Fibroblast of the conjunctiva (primary cell): ENCODE measurements at regions not wholly inside any gene's neighbourhood (a gene's known extent, or its start where the extent isn't known, plus 50 kb on each side); places are given as distances from the start of the nearest gene placed in this dataset.
A peak's percentile ranks its signal among the peaks of the same experiment; 100 is the strongest.
"Not testable (repeated sequence)": the region's sequence is repeated elsewhere in the genome, so short reads cannot be mapped to it uniquely, and the experiment has no call there.

Experiments
- DNase-seq: peaks from one replicate; pipeline ENCODE4 v3.0.0-alpha.2; 2010; ENCODE audit warnings: low read depth

DNA sequence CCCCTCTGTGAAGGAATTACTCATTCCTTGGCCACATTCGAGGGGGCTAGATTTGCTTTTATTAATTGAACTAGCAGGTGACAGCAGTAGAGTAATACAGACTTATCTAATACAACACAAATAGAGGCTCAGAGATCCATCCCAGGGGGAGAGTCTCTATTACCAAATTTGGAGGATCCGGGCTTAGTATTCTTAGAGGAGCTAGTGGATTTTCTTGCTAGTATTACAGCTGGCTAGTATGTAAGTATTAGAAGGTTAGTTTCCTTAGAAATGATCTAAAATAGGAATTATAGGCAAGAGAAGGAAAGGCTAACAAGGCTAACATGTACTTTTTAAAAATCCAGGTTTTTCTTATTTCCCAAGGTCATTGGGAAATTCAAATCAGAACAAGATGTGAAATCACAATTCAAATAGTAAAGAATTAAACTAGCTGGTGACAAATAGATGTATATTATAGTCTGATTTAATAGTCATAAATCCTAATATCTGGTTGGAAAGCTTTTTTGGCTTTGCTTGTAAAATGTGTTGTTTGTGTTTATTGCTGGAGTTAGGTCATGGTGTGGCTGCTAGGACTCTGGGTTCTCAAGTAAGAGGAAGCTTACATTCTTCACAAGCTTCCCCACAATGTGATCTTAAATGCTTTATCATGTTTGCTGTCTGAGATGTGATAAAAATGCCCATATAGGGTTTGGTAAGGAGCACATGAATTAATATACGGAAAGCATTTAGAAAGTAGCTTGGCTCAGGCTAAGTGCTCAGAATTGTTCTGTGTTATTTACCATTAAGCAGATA lies 160.4 kb upstream of the MPDZ start:
- no peak for DNase-seq

DNA sequence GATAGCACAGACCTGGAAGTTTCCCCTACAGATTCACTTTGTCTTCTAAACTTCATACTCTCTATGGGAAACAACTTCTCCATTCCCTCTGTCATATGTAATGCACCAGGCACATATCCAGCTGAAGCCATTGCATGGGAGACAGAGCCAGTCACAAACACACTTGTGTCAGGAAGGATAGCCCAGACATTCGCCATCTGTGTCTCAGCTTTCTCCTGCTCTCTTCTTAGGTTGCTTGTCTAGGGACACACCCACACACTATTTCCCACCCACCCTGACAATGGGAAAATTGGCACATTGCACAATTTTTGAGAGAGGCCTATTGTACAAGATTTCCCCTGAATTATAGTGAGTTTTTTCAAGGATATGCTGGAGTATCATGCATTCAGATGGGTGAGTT lies 158.4 kb upstream of the MPDZ start:
- DNase-seq, result no peak

DNA sequence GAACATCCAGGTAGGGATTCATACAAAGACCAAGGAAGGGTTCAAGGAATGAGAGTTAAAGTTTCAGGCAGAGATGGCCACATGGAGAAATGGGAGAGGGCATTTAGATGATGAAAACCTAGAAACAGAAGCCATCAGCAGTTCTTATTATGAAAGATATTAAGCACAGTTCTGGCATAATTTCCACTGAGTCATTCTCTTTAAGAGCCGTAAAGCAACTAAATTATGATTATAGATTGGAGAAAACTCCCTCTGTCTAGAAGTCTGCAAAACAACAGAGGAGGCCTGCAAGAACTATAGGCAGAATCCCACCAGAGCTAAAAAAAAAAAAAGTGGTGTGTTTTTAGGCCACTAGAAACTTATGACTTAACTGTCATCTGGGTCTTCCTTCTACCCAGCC lies 157.1 kb upstream of the MPDZ start:
- DNase-seq, result no peak

DNA sequence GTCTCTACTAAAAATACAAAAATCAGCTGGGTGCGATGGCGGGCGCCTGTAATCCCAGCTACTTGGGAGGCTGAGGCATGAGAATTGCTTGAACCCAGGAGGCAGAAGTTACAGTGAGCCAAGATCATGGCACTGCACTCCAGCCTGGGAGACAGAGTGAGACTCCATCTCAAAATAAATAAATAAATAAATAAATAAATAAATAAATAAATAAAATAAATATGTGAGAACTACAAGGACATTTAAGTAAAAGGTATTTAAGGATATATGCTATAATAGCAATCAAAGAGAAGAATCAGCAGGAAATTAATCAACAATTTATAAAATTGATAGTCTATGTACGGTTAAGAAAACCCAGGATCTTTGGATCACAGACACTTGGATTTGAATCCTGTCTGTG lies 154.0 kb upstream of the MPDZ start:
- not testable (repeated sequence) for DNase-seq

DNA sequence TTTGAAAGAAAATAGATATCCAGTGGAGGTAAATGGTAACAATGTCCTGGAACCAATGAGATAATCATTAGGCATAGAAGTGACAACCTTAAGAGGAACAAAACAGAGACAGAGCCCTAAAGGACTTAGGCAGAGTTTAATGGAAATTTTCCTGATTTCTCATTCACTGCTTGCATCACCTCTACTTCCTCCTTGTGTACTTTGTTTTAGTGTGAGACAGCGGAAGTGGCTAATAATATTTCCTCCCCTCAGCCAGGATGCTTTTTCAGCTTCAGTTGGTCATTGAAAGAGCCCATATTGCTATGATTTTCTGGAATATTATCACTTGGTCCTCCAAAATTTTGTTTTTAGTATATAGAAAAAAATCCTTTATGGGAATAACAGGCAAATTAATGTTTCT lies 153.4 kb upstream of the MPDZ start:
- DNase-seq, result no peak

DNA sequence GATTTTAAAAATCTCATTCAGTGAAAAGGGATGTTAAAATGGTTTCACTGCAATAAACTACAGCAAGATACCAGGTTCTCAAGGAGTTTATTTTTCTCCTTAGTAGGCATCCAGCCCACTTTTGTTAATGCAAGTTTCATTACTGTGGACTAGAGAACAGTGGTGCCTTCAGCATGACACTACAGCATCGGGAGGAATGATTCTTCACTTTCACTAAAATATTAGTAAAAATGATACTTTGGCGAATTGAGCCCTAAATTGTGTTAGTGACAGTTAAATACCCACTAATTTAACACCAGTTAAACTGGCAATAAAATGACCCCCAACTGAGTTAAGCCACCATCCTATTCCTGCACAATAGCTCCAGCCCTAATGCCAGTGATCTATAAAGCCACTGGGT lies 152.2 kb upstream of the MPDZ start:
- no peak for DNase-seq

DNA sequence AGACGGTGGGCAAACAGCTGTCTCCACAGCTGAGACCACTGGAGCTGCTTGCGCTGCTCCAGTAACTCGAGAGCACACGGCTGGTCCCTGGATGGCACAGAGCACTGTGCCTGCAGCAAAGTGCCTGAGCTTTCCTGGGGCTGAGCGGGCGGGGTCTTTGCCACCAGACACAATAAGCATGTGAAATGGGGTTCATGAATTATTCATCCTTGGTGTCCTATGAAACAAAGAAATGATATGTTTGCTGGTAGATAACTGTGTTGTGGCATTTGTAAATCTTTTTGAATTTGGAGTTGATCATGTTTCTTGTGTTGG lies 151.7 kb upstream of the MPDZ start:
- DNase-seq, result no peak

DNA sequence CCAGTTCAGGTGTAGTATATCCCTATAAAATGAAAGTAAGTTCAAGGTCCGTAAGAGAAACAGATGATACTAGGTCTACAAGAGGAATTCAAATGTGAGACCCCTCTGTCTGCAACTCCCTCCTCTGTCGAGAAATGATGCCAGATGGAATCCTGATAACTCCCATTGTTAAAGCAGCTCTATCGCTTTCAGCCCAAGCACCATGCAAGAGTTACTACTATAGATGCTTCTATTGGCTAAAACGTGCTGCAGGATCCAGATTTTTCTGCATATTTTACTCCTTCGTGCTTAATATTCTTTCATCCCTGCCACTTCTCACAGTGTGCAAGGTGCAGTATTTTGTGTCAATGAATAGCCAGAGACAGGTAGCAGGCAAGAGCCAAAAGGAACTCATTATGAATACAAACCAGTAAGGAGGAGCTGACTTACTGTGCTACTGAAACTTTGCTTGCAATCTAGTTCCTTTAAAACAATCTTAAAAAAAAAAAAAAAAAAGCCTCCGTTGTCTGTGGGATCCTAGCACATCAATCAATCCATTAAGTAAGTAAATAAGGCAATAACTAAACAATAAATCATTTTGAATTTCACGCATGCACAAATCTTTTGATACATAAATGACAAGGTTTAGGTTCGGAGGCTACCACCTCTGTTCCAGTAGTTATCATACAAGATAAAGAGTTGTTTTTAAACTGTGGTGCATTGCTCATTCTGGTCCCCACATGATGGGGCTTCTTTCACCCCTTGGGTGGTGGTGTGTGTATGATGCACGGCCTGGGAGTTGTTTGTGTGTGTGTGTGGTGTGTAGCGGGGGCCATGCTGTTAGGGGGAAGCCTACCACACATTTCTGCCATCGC lies 151.1 kb upstream of the MPDZ start:
- DNase-seq, result no peak

DNA sequence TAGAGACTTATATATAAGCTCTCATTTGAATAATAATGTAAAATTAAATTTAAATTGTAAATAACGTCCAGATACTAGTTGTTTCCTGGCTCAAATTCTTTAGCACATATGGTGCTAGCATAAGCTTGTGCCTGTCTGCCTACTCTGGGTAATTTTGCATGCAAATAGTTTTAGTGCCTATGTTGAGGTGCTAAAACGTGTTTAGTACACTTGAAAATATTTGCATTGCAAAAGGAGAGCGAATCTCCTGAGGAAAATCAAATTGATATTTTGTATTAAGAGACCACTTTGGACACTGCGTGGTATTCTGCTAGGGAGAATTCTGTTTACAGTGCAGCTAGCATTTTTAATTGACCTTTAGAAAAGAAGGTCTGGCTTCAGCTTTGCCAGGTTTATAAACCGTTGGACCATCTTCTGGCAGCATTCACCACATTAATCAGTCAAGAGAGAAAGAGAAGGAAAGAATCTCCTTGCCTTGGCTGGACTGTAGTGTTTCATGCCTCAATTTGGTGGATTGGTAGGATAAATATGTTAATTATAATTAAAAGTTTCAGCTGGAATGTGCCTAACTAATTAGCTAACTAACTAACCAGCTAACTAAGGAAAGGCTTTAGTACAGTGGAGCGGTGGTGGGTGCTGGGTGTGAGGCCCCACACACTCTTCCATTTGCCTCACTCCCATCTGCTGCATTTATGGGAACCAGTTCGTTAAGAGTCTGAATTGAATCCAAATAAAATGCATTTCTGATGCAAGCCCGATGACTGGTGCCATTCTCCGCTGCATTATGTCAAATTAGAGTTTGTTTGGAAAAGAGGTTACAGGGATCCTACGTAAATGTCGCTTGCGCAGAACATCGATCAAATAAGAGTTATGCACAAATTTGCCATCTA lies 150.1 kb upstream of the MPDZ start:
- no peak for DNase-seq

DNA sequence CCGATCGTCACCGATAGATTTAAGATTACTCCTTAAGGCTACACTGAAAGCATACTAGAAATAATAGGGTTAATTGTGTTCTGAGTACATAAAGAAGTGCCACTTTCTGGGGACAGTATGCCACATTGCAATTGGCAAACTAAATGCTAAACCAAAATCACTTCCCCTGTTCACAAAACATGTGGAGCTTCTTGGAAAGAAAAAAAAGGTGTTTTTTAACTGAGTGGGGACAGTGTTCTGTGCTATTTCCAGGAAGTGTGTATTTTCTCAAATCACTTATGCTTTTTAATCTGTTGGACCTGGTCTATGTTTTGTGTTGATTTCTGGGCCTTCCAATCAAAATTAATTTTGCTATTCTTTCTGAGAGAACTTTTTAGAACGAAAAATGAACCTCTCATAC lies 149.3 kb upstream of the MPDZ start:
- DNase-seq, result no peak

DNA sequence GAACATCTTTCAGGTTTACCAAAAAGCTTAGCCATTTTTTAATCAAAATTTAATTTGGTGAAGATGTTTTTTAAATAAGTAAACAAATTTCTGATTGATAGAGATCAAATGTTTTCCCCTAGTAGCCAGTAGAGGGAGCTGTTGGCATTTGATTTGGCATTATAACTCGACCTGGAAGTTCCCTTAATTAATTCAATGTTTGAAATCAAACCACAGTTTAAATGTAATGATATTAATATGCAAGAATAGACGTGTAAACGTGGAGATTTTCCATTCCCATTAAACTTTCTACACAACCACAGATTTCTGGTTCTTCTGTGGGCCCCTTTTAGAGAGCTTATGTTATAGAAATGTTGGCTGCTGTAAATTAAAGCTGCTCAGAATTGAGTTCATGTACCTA lies 148.1 kb upstream of the MPDZ start:
- DNase-seq, result peak; percentile 57

DNA sequence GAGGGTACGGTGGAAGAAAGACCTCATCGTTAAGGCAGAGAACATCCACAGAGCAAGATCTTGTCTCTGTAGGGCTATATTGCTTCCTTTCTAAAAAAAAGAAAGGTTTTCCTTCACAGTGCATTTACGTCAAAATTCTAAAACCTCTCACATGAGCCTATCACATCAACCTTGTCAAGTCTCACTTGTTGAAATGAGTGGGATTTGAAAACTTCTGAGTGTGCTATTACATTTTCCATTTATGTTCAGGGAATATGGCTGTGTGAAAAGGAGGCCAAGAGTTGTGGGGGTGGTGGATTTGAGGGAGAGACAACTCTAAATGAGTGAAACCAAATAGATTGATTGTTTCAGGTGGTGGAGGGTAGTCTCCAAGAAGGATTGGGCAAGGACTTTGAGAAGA lies 147.1 kb upstream of the MPDZ start:
- no peak for DNase-seq

DNA sequence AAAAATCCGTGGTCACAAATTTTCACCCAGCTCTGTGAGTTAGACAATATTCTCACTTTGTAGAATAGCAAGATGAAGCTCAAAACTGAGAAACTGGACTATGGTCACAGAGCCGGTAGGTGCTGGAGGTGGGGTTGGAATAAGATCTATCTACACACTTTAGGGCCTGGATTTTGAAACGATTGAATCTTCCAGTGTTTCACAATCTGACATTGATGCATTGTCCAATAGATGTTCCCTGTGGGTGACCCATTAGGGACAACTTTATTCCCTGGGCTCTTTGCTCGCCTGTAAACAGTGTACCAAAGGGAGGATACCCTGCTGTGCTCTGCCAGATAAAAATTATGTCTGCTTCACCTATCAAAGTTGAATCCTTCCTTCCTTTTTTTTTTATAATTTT lies 145.4 kb upstream of the MPDZ start:
- DNase-seq, result no peak

DNA sequence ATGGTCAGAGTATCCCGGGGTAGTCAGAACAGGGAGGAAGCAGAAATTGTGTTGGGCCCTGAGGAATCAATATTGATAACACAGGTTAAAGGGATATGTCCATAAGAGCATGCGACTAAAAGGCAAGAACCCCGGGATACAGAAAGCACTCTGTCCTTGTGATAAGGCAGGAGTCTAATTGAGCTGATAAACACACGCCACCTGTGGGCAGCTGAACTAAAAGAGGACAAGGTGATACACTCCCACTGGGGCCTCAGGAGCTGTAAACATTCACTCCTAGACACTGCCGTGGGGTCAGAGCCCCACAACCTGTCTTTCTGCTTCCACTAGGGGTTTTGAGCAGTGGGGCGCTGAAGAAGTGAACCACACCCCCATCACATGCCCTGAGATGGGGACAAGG lies 144.7 kb upstream of the MPDZ start:
- DNase-seq, result no peak

DNA sequence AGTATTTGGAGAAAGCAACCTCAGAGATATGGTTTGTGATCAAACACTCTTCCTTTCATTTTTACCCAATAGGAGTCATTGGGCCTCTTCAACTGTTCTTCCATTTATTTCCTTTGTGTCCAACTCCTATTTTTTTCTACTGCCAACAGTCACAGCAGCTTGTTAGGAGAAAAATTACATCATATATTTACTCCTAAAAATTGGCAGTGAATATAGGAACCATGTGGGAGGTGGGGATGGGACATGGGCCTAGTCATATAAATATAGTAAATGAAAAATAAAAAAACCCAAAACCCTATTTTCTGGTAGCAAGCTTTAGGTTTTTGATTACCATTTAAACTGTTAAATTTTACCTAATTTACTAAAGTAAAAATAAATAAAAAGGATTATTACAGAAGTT lies 134.9 kb upstream of the MPDZ start:
- no peak for DNase-seq

DNA sequence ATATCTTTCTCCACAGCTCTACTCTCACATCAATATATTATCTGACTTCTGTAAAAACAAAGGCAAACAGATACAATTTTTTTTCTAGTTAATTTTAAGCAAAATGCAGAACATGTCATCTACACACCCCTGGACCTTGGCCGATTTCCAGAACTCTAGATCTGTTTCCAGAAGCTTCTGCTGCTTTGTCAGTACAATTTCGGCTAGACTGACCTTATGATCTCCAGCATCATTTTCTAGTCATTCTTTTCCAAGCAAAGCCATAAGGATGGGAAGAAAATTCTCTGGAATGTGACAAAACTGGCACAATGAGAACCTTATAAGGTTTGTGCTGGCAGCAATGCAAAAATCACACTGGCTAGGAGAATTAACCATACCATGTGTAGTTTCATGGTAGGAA lies 132.8 kb upstream of the MPDZ start:
- no peak for DNase-seq

DNA sequence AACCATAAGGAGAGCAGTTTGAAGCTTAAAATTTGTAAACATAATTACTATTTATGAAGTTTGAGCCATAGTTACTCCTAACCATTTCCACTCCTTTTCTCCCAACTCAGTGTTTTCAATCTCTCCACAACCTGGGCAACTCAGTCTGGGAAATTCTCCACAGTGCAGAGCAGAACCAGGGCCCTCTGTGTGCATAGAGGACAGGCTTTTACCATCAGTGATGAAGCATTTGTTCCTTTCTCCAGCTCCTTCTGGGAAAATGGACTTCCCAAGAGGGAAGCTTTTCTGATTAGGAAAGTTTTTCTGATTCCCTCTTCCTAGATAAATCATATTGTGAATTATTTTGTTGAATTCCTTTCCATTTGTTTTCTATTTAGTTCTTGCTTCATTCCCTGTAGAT lies 132.3 kb upstream of the MPDZ start:
- DNase-seq, result no peak

DNA sequence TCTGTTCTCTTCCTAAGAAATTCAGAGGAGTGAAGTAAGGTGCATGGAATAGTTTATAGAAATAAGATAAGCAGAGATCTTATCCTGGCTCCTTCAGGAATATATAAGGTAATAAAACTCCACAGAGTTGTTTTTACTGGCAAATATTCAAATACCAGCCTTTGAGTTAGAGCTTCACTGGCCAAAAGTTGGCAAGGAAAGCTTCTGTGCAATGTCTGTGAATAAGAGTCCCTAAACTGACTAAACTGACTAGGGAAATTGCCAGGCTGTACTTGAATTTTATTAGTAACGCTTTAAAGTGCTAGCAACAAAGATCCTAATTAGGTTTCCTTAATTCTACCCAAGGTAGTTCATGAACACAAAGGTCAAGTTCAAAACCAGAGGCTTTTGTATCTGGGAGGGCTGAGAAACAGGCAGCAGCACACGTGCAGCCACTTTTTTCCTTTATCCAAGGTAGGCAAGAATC lies 131.1 kb upstream of the MPDZ start:
- DNase-seq, result peak; percentile 12

DNA sequence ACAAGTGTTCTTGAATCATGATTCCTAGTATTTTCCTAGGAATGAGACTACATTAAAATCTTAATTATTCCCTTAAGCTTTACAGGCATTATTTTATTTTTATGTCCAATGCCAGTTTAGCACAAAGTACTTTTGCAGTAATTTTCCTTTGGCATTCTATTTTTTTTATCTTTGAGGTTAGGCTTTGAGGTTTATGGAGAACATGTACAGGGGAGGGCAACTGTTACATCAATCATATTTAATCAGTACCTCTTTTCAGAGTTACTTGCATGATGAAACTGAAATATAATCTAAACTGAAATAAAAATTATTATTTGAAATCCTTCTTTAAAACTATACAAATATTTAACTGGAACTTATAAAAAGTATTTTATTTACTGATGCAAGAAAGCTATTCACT lies 118.2 kb upstream of the MPDZ start:
- no peak for DNase-seq

DNA sequence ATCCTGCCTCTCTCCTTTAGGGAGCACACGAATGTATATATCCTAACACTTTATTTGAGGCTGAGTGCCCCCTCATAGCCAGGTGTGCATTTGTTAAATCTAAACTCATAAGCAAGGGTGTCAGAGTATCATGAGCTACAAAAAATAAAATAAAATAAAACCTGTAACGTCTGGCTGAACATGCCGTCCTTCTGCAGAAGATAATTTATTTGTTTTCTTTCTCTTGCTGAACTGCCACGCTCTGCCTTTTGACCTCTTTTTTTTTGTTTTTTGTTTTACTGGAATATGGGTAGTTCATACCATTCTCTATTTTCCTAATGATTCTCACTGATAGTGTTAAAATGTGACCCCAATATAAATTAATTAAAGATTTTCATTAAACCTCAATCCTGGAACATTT lies 117.7 kb upstream of the MPDZ start:
- DNase-seq, result no peak

DNA sequence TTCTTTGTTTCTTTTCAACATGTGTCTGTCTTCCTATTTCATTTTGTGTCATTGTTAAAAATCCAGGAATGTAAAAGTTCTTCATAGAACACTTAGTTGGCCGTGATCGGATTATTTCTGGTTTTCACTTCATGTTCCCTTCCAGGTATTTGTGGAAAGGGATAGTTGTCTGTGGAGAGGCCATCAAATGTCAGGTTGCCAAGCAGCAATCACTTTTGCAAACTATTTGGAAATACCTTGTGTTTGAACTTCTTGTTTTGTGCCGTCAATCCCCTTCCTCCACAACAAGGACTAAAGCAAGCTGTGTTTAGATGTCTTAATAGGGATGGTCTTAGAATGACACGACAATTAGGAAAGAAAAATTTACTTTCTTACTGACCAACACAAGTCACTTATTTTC lies 116.9 kb upstream of the MPDZ start:
- DNase-seq, result no peak

DNA sequence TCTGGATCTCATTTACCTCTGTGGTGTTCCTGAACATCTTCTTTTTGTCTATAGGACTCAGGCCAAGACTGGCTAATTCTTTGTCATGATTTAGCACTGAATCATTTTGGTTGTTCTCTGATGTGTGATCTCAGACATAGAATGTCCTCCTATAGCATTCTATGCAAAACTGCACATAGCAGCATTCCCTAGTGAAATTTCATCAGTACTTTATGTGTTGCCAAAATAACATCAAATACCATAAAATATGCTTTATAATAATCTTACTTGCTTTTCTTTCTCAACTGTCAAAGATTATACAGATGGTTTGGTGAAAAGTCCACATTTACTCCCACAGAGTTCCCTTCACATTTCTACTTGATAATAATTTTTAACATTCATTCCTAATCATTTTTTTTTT lies 115.7 kb upstream of the MPDZ start:
- DNase-seq, result no peak

DNA sequence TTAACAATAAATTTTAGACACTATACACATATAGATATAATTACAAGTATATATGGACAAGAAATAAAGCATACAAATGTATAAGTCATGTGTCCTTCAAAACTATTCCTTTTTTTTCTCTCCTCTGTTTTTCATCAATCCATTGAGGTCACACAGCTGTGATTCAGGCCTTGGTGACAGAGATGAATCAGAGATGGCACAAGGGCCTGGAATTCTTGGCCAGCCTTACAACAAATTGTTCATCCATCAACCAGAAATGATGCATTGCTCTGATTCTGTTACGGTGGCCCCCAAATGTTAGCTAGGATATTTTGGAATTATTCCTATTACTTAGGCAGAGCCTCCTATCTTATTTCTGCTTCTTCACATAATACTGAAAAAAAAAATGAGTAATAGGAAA lies 108.7 kb upstream of the MPDZ start:
- no peak for DNase-seq
